Gastroesophageal sphincter (tissue), 3 donors: ENCODE measurements at regions not wholly inside any gene's neighbourhood (a gene's known extent, or its start where the extent isn't known, plus 50 kb on each side); places are given as distances from the start of the nearest gene placed in this dataset.

Source experiments
- POLR2A ChIP-seq, 2 donors: fragments of 450-650 bp; IDR thresholded peaks; one replicate each; pipeline ENCODE4 v1.6.1; 2017; ENCODE audit warnings: antibody characterized with exemption in 2 of 2, mild to moderate bottlenecking in 2 of 2, moderate library complexity in 1 of 2
- POLR2AphosphoS5 ChIP-seq: sonication (generic); formaldehyde crosslinking; IDR thresholded peaks from one replicate; pipeline ENCODE4 v1.6.1; 2017; ENCODE audit warnings: antibody characterized with exemption
- TF ChIP-seq, protein P1 (sequence below), 4 experiments: fragments of 200-600 bp in 2 of 4; fragments of 450-650 bp in 2 of 4; sonication (generic) in 1 of 4; IDR thresholded peaks; one replicate each; pipeline ENCODE4 v1.5.1; 2017 to 2019; ENCODE audit warnings: antibody characterized with exemption in 4 of 4, mild to moderate bottlenecking in 2 of 4, moderate library complexity in 2 of 4

DNA sequence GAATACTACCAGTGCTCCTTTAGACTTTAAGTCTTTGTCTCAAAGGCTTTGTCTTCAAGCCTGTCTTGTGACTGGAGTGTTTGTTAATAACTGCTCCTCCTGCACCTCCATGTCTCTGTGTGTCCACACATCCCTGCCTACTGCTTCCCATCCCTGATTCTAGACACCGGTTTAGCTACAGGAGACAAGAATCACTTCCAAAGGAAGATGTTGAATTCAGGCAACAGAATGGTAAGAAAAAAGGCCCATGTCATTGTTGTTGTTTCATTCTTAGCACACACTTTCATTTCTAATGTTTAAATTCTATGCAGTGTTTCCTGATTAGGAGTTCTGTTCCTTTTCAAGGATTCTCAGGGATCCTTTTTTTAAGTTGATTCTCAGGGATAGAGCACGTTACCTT lies 293.6 kb upstream of the STXBP5 start:
- no peak for TF ChIP-seq POLR2A (IDR thresholded peaks at IDR 0.05)
- no peak for TF ChIP-seq POLR2AphosphoS5
- TF ChIP-seq, protein P1, sequence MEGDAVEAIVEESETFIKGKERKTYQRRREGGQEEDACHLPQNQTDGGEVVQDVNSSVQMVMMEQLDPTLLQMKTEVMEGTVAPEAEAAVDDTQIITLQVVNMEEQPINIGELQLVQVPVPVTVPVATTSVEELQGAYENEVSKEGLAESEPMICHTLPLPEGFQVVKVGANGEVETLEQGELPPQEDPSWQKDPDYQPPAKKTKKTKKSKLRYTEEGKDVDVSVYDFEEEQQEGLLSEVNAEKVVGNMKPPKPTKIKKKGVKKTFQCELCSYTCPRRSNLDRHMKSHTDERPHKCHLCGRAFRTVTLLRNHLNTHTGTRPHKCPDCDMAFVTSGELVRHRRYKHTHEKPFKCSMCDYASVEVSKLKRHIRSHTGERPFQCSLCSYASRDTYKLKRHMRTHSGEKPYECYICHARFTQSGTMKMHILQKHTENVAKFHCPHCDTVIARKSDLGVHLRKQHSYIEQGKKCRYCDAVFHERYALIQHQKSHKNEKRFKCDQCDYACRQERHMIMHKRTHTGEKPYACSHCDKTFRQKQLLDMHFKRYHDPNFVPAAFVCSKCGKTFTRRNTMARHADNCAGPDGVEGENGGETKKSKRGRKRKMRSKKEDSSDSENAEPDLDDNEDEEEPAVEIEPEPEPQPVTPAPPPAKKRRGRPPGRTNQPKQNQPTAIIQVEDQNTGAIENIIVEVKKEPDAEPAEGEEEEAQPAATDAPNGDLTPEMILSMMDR (IDR thresholded peaks at IDR 0.05) = no peak
